HTR-8/SVneo (cell line): ENCODE measurements at regions not wholly inside any gene's neighbourhood (a gene's known extent, or its start where the extent isn't known, plus 50 kb on each side); places are given as distances from the start of the nearest gene placed in this dataset.

Experiments
- DNase-seq: peaks from one replicate; pipeline ENCODE4 v3.0.0; 2011; ENCODE audit warnings: low spot score, mixed read lengths; ENCODE audit not compliant: insufficient read length
- FAIRE-seq: peaks from 2 replicates; lab custom pipeline; 2011; peaks lifted over from hg19 to GRCh38; lab: Jason Lieb, UNC

GRCh38 chr3:187922704-187923416 is 177.6 kb upstream of the BCL6 start:
- DNase-seq (peak; percentile 24), FAIRE-seq (peak; percentile 46)

DNA sequence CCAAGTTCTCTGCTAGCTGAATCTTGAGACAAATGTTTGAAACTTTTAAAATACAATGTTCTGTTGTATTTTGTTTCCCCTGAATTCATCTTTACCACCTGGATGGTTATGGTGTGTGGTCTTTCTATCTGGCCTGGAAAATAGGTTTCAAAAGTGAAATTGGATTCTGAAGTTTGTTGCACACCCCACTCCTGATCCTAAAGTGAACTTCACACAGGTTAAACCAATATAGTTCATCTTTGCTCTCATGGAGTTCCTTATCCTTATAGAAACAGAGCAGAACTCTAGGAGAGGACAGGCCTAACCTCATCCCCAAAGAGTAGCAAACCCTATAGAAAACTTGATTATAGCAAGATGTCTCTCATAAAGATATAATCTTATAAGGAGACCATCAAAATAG is 179.4 kb upstream of the BCL6 start:
- no peak for FAIRE-seq

GRCh38 chr3:187925326-187925725 is 180.1 kb upstream of the BCL6 start:
- no peak for DNase-seq
- FAIRE-seq, result no peak

More for the DNA sequence above, 179.4 kb upstream of the BCL6 start:
- no peak for DNase-seq

DNA sequence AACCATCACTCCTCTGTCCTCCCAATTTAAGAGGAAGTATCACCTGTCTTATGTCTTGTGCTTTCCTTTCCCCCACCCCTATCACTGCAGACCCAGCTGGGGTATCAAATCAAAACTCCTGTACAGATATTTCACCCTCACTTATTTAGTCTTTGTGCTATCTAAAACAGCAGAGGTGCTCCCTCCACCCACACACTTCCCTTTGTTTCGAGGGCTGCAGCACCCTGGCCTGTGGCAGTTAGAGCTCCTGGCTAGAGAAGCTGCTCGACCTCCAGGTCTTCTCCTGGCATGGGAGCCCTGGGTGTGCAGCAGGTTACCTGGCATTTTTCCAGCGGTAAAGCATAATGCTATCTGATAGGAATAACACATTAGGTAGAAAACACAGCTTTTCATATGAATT is 181.4 kb upstream of the BCL6 start:
- DNase-seq (no peak), FAIRE-seq (no peak)

DNA sequence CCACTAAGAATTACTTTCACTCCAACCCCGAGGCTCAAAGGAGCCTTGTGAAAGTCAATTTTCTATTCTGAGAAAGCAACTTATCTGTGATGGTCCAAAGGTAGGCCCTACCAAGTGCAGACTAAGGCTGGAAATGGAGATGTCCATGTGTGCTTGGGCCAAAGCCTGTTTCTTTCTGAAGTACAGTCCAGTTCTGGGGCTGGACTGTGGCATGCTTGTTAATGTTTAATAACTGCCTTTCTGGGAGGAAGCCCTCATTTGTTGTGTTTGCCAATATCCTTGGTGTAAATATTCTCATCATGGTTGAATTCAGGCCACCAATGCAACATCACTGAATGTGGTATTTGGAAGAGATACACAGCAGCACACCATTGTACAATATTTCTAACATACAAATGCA is 182.3 kb upstream of the BCL6 start:
- DNase-seq, result no peak
- FAIRE-seq, result no peak

DNA sequence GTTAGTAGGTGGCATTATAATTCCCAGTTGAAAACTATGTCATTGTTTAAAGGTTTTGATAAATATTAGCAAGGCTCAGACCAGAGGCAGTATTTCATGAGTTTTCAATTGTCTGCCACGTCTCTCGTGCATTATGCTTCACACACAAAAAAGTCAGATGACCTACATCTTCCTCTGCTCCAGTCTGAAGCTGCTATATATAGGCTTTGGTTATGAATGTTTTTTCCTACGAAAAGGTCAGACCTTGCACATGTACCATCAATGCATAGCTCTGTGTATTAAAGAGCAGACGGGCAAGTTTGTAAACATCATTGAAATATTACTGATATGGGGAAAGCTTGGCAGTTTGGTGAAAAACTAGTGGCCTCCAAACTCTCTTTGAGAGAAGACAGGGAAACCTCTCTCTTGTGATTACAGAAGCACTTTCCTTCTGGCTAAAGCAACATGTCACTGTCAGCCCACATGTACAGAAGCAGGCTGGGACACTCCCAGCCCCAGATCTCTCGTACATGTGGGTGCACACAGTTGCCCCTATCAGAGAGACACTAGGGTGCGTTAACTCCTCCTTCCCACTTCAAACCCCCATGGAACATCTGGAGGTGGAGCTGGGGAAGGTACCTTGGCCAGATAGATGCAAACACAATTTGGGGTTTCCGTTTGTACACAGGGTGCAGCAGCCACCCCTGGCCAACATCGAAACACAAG is 184.0 kb upstream of the BCL6 start:
- FAIRE-seq (no peak), DNase-seq (no peak)

DNA sequence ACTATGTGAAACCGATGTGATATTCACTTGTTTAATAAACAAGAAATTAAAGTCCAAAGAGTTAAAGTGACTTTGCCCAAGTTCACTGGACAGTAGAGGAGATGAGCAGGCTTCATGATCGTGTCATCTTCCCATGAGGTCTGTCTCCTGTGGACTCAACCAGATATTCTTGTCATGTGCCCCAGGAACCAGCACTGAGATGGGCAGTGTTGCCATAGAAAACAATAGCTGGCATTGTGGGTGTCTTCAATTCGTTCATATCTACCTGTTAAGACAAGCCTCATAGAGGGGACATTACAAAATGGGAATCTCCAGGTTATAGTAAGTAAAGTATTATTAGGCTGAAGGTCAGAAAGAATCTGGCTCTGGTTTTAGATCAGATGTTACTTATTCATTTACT is 184.8 kb upstream of the BCL6 start:
- DNase-seq, result no peak
- FAIRE-seq, result no peak

DNA sequence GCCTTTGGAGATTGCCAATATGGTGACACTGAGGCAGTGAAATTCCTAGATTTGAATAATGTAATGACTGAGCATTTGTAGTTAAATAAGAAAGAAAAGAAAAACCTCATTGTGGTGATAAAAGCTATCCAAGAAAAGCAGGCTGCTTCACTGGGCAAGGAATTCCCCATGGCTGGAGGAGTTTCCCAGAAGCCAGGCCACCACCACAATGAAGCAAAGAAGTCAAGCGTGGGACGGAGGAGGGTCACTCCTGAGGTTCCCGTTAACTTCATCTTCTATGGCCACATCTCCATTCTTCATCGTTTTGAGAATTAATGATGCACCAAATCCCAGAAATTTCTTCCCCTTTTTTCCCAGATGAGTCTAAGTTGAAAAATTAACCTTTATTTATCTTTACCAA is 185.8 kb upstream of the BCL6 start:
- DNase-seq (no peak), FAIRE-seq (no peak)

DNA sequence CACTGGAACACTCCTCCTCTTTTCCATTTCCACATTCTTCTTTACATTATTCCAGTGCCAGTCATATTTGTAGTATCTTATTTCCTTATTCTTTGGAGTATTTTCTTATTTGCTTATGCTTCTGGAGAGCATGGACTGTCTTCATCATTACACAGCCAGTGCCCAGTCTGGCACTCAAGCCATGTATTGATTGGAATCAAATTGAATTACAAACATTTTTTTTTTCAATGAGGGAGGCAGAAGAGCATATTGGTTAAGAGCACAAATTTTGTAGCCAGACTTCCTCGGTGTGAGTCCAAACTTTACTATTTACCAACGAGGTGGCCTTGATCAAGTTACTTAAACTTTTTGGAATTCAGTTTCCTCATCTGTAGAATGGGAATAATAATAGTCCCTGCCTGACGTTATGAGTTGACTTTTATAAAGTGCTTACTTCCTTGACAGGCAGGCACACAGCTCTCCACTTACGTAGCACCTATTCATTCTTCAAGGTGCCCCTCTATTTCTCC is 186.6 kb upstream of the BCL6 start:
- no peak for DNase-seq
- FAIRE-seq, result no peak

DNA sequence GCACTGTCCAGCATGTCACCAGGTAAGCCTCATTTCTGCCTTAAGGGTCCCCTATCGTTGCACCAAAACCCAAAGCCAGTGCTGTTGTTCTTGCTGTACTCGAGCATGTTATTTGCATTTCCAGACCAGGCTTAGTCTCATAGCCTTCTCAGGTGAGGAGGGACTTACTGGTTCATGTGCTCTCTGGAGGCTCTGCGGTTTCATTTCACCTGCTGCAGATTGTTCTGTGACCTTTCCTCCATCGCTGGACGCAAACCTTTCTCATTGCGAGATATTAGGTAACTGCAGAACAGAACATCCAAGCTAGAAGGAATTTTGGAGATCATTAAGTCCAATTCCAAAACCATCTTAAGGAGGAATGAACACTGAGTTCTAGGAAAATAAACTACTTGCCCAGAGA is 187.3 kb upstream of the BCL6 start:
- FAIRE-seq (no peak), DNase-seq (no peak)

- DNase-seq, result no peak
- FAIRE-seq, result no peak
Observed at GRCh38 chr3:187935623-187936156, 190.4 kb upstream of the BCL6 start.

GRCh38 chr3:187936676-187937075 is 191.4 kb upstream of the BCL6 start:
- DNase-seq (no peak), FAIRE-seq (no peak)

GRCh38 chr3:187939891-187940290 is 194.6 kb upstream of the BCL6 start:
- DNase-seq (no peak), FAIRE-seq (no peak)

DNA sequence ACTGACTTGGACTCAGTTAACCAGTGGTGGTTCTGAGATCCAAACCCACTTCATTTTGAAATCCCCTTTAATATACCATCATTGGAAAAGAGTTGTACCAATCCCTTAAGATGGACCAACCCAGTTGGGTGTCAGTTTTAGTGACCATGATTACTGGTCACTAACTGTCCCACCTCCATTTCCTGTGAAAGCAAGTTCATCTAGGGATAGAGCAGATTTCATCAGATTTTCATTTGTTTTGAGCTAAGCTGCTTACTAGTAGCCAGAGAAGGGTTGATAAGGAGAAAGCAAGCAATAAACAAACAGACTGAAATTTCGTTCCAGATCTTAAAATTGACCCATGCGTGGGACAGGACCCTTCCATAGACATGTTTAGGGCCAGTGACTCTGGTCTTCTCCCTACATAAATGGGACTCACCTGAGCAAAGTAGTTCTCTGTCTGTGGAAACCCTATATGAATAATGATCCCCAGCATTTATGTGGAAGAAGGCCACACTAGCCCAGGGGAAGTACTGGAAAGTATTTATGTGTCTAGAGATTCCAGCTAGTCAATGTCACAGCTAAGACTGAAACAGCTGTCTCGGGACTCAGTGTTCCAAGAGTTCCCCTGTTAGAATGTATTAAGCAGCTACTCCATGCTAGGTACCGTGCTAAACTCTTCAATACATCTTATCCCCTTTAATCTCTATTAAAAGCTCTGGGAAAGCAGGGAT is 196.0 kb upstream of the BCL6 start:
- no peak for DNase-seq
- no peak for FAIRE-seq

DNA sequence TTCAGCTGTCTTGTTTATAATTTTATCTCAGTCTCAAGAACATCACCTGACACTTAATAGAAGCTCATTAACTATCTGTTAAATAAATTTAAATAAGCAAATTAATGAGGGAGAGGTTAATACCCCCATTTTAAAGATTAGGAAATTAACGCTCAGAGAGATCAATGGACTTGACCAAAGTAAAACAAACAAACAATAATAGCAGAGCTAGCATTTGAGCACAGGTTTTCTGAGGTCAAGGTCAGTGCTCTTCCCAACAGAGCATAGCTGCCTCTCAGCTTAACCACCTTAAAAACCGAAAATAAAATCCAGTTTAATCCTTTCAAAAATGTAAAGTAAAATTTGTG is 196.6 kb upstream of the BCL6 start:
- DNase-seq, result no peak
- no peak for FAIRE-seq

DNA sequence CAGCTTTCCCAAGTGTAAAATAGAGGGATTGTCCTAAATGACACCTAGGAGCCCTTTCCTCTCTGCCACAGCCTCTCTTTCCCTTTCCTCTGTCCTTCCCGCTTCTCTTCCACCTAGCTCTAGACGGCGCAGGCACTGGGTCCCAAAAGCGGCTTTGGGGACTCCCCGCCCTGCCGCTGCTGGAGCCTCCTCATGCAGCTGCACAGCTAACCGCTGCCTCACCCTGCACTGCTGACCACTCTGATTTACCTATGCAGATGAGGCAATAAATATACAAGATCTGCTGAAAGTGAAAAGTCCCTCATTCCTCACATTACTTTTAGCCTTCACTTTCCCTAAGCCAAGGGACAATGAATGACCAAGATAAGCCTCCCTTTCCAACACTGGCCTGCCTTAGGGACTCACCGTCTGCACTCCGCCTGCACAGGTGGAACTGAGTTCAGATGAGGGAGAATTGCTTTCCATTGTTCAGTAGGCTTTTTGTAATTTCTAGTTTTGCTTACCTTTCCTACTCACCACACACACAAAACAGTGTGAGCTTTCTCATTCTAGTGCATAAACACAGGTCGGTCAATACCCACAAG is 197.5 kb upstream of the BCL6 start:
- FAIRE-seq (no peak), DNase-seq (no peak)

GRCh38 chr3:187943677-187944389 is 198.6 kb upstream of the BCL6 start:
- no peak for DNase-seq

GRCh38 chr3:187944390-187945179 is 199.3 kb upstream of the BCL6 start:
- FAIRE-seq, result no peak
- no peak for DNase-seq

More at GRCh38 chr3:187943677-187944389, 198.6 kb upstream of the BCL6 start:
- no peak for FAIRE-seq

DNA sequence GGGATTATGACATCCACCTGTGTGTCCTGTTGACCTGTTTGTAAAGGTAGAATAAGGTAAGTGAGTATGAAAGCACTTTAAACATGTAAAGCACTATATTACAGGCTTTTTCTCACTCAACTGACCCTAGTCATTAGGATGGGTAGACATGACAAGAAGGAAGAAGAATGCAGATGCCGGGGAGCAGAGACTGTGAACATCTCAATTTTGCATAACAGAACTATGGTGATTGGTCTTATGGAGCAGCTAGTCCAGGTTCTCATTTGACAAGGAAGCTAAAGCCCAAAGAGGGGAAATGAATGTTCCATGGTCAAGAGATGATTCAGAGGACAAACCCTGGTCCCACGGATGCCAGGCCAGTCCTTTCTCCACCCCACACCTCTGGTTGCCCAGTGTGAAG is 200.1 kb upstream of the BCL6 start:
- FAIRE-seq (no peak), DNase-seq (no peak)
